H1 (cell line): ENCODE measurements at regions not wholly inside any gene's neighbourhood (a gene's known extent, or its start where the extent isn't known, plus 50 kb on each side); places are given as distances from the start of the nearest gene placed in this dataset.
A peak's percentile ranks its signal among the peaks of the same experiment; 100 is the strongest.

Experiments used
- CTCF ChIA-PET: fragments of 300-600 bp; sonication (Branson Sonifier 250); formaldehyde crosslinking; loops from one replicate; lab custom pipeline; 2021; ENCODE audit not compliant: partially characterized antibody; lab: Charles Lee
- POLR2A ChIA-PET: fragments of 300-600 bp; sonication (Branson Sonifier 250); formaldehyde crosslinking; loops from one replicate; lab custom pipeline; 2021; ENCODE audit warnings: inconsistent platforms; ENCODE audit not compliant: partially characterized antibody; lab: Charles Lee
- DNase-seq, 2 experiments: peaks; one replicate each; pipeline versions ENCODE4 v3.0.0 to v3.0.0-alpha.2; 2010 to 2022; ENCODE audit warnings: low spot score in 2 of 2, low read depth in 1 of 2, mixed read lengths in 1 of 2
- FAIRE-seq: peaks from 2 replicates; lab custom pipeline; 2011; peaks lifted over from hg19 to GRCh38; lab: Jason Lieb, UNC
- H2AFZ ChIP-seq: 2 replicates; pipeline ENCODE4 v1.8.1; 2012; ENCODE audit warnings: low read length, inconsistent platforms
- H2AK5ac ChIP-seq: 2 replicates; pipeline ENCODE4 v1.6.1; 2013; ENCODE audit warnings: low read depth, low read length
- H2BK120ac ChIP-seq: replicated peaks from 2 replicates; pipeline ENCODE3; 2013; ENCODE audit warnings: low read depth, low read length, inconsistent platforms
- H2BK12ac ChIP-seq: 2 replicates; pipeline ENCODE4 v1.6.1; 2013; ENCODE audit warnings: low read depth, low read length
- H2BK15ac ChIP-seq: 2 replicates; pipeline ENCODE4 v1.6.1; 2013; ENCODE audit warnings: low read length
- H2BK20ac ChIP-seq: 2 replicates; pipeline ENCODE4 v1.6.1; 2013; ENCODE audit warnings: low read length
- H2BK5ac ChIP-seq: 2 replicates; pipeline ENCODE4 v1.6.1; 2013; ENCODE audit warnings: low read depth, low read length
- H3K14ac ChIP-seq: 2 replicates; pipeline ENCODE4 v1.6.1; 2013; ENCODE audit warnings: inconsistent platforms; ENCODE audit not compliant: insufficient read length
- H3K18ac ChIP-seq: 2 replicates; pipeline ENCODE4 v1.6.1; 2013; ENCODE audit warnings: low read length; ENCODE audit errors: extremely low read depth
- H3K23ac ChIP-seq: 2 replicates; pipeline ENCODE4 v1.6.1; 2013; ENCODE audit warnings: inconsistent platforms; ENCODE audit not compliant: insufficient read length
- H3K23me2 ChIP-seq: 2 replicates; pipeline ENCODE4 v1.6.1; 2013; ENCODE audit warnings: low read depth, low read length
- H3K27ac ChIP-seq: 2 replicates; pipeline ENCODE4 v1.6.1; 2011; ENCODE audit warnings: low read depth, low read length, inconsistent platforms
- H3K27me3 ChIP-seq, 4 experiments: replicated peaks in 1 of 4; 1 replicate in 1 of 4; 2 replicates in 3 of 4; pipeline versions ENCODE4 v1.6.1 to v1.8.1; 2011 to 2013; ENCODE audit warnings: low read length in 3 of 4, mild to moderate bottlenecking in 3 of 4, inconsistent platforms in 2 of 4, mixed read lengths in 2 of 4, moderate library complexity in 1 of 4; ENCODE audit not compliant: control insufficient read depth in 3 of 4, insufficient read depth in 3 of 4; ENCODE audit errors: extremely low read depth in 1 of 4
- H3K36me3 ChIP-seq, 4 experiments: 2 replicates each; pipeline versions ENCODE4 v1.6.1 to v1.8.1; 2011 to 2013; ENCODE audit warnings: mild to moderate bottlenecking in 4 of 4, low read length in 3 of 4, moderate library complexity in 2 of 4, control low read depth in 1 of 4, inconsistent platforms in 1 of 4; ENCODE audit not compliant: insufficient read depth in 4 of 4, control insufficient read depth in 2 of 4
- H3K4ac ChIP-seq: replicated peaks from 2 replicates; pipeline ENCODE3; 2013; ENCODE audit warnings: low read length, low read depth, mixed read lengths, inconsistent platforms; ENCODE audit not compliant: insufficient read length
- H3K4me1 ChIP-seq, 4 experiments: replicated peaks in 1 of 4; 1 replicate in 1 of 4; 2 replicates in 3 of 4; pipeline versions ENCODE4 v1.6.1 to v1.8.1; 2011 to 2013; ENCODE audit warnings: low read length in 3 of 4, inconsistent platforms in 2 of 4, mixed read lengths in 1 of 4; ENCODE audit not compliant: insufficient read depth in 4 of 4, control insufficient read depth in 3 of 4
- H3K4me2 ChIP-seq, 2 experiments: 2 replicates each; pipeline versions ENCODE4 v1.6.1 to v1.8.1; 2011 to 2013; ENCODE audit warnings: low read depth in 2 of 2, low read length in 2 of 2, control low read depth in 1 of 2, inconsistent platforms in 1 of 2, mild to moderate bottlenecking in 1 of 2; ENCODE audit not compliant: insufficient read depth in 1 of 2
- H3K4me3 ChIP-seq, 4 experiments: fragments of 200-600, 300-600 bp in 1 of 4; sonication (generic), shearing (Covaris generic), sonication (Bioruptor Twin) in 1 of 4; 2 replicates each; pipeline versions ENCODE4 v1.5.1 to v1.8.1; 2011 to 2016; ENCODE audit warnings: low read length in 4 of 4, low read depth in 3 of 4, control low read depth in 2 of 4, inconsistent platforms in 2 of 4, mild to moderate bottlenecking in 2 of 4, mixed read lengths in 1 of 4, moderate library complexity in 1 of 4; ENCODE audit not compliant: insufficient read depth in 2 of 4; ENCODE audit errors: extremely low read depth in 1 of 4
- H3K56ac ChIP-seq: replicated peaks from 2 replicates; pipeline ENCODE3; 2013; ENCODE audit warnings: low read depth, mild to moderate bottlenecking, mixed read lengths, low read length, inconsistent platforms; ENCODE audit not compliant: insufficient read length
- H3K79me1 ChIP-seq: 2 replicates; pipeline ENCODE4 v1.6.1; 2013; ENCODE audit warnings: low read depth, low read length, control low read depth
- H3K79me2 ChIP-seq, 2 experiments: 2 replicates each; pipeline versions ENCODE4 v1.6.1 to v1.8.1; 2012 to 2013; ENCODE audit warnings: low read length in 2 of 2, mild to moderate bottlenecking in 2 of 2, inconsistent platforms in 1 of 2; ENCODE audit not compliant: insufficient read depth in 2 of 2, control insufficient read depth in 1 of 2
- H3K9ac ChIP-seq, 4 experiments: replicated peaks in 1 of 4; 1 replicate in 1 of 4; 2 replicates in 3 of 4; pipeline versions ENCODE4 v1.6.1 to v1.8.1; 2011 to 2013; ENCODE audit warnings: low read depth in 3 of 4, low read length in 3 of 4, control low read depth in 2 of 4, mild to moderate bottlenecking in 2 of 4, moderate library complexity in 2 of 4, inconsistent platforms in 1 of 4; ENCODE audit errors: extremely low read depth in 1 of 4
- H3K9me3 ChIP-seq, 2 experiments: 2 replicates each; pipeline versions ENCODE4 v1.6.1 to v1.8.1; 2012 to 2013; ENCODE audit warnings: mild to moderate bottlenecking in 2 of 2, moderate library complexity in 2 of 2, control low read depth in 1 of 2, inconsistent platforms in 1 of 2, low read depth in 1 of 2, low read length in 1 of 2, mixed read lengths in 1 of 2; ENCODE audit not compliant: insufficient read depth in 2 of 2
- H4K20me1 ChIP-seq, 2 experiments: replicated peaks in 1 of 2; 2 replicates each; pipeline versions ENCODE3 to v1.8.1; 2011 to 2013; ENCODE audit warnings: inconsistent platforms in 2 of 2, low read length in 2 of 2, mild to moderate bottlenecking in 1 of 2; ENCODE audit not compliant: insufficient read depth in 2 of 2, control insufficient read depth in 1 of 2
- H4K5ac ChIP-seq: 2 replicates; pipeline ENCODE4 v1.6.1; 2013; ENCODE audit warnings: low read length, low read depth, mixed read lengths, inconsistent platforms; ENCODE audit not compliant: insufficient read length
- H4K8ac ChIP-seq: 2 replicates; pipeline ENCODE4 v1.8.0; 2013; ENCODE audit warnings: mild to moderate bottlenecking, moderate library complexity, low read length, inconsistent platforms; ENCODE audit not compliant: insufficient read depth; ENCODE audit errors: extremely low read depth
- H4K91ac ChIP-seq: replicated peaks from 2 replicates; pipeline ENCODE3; 2013; ENCODE audit warnings: low read length, mixed read lengths, inconsistent platforms; ENCODE audit not compliant: insufficient read length
- CBX5 ChIP-seq: fragments of 300-800, 300-1000 bp; sonication (generic); IDR thresholded peaks from 2 replicates; pipeline ENCODE4 v1.7.1; 2016; ENCODE audit warnings: antibody characterized with exemption, low read length, low read depth
- CHD1 ChIP-seq: IDR thresholded peaks from 2 replicates; pipeline ENCODE4 v1.6.1; 2012; ENCODE audit warnings: low read depth, low read length, improper control_type of control experiment
- CTBP2 ChIP-seq: IDR thresholded peaks from 2 replicates; pipeline ENCODE4 v1.7.0; 2011; ENCODE audit warnings: borderline replicate concordance, mild to moderate bottlenecking, moderate library complexity, mixed read lengths, low read length; ENCODE audit not compliant: insufficient read depth, insufficient read length
- HDAC6 ChIP-seq: IDR thresholded peaks from one replicate; pipeline ENCODE4 v1.7.1; 2012; ENCODE audit warnings: low read depth, mild to moderate bottlenecking, inconsistent platforms, low read length, moderate library complexity
- JUND ChIP-seq: IDR thresholded peaks from 2 replicates; pipeline ENCODE4 v1.6.1; 2011; ENCODE audit warnings: mild to moderate bottlenecking, improper control_type of control experiment, low read length
- POLR2AphosphoS5 ChIP-seq: IDR thresholded peaks from 2 replicates; pipeline ENCODE4 v1.6.1; 2011; ENCODE audit warnings: low read depth, low read length
- RFX5 ChIP-seq: IDR thresholded peaks from 2 replicates; pipeline ENCODE4 v1.6.1; 2011; ENCODE audit warnings: low read depth, low read length, improper control_type of control experiment, borderline replicate concordance
- SIX5 ChIP-seq: IDR thresholded peaks from 2 replicates; pipeline ENCODE4 v1.6.1; 2011; ENCODE audit warnings: mild to moderate bottlenecking, low read depth, low read length
- SP4 ChIP-seq: IDR thresholded peaks from 2 replicates; pipeline ENCODE4 v1.6.1; 2012; ENCODE audit warnings: low read length, inconsistent platforms
- TEAD4 ChIP-seq: IDR thresholded peaks from 2 replicates; pipeline ENCODE4 v1.6.1; 2012; ENCODE audit warnings: low read depth, low read length, inconsistent platforms, mixed read lengths
- WGBS, 2 experiments: shearing (Covaris generic) in 1 of 2; methylation state at CpG; one replicate each; pipeline versions ENCODE4 v1.1.6 to v1.1.7; 2013 to 2015; ENCODE audit warnings: low lambda C conversion rate in 2 of 2, mixed read lengths in 2 of 2, inconsistent platforms in 1 of 2, low coverage in 1 of 2, missing lambda C conversion rate in 1 of 2; ENCODE audit not compliant: insufficient replicate concordance in 2 of 2, insufficient coverage in 1 of 2, insufficient read length in 1 of 2; ENCODE audit errors: extremely low coverage in 1 of 2, missing lambda C conversion rate in 1 of 2; 5-methylcytosine and 5-hydroxymethylcytosine counted together

GRCh38 chr3:110869736-110870135 is 201.9 kb upstream of the NECTIN3 start:
- 0 out of 8 replicates have a peak, but pooled peaks cover 0 to 2% (median 0%) of the 10 kb centered on the region in 4 experiments for H3K36me3 ChIP-seq
- H3K9me3 ChIP-seq = peaks cover 2 to 3% of the 10 kb centered on the region in 2 experiments; a peak in 1 of 4 replicates
- ChIA-PET POLR2A (no interaction called here), CTCF (interaction anchor here (1.3 kb wide), 1 partner anchor 16 kb away, joined by 3 read pairs; no protein-coding TSS in a partner anchor)
- H2AK5ac ChIP-seq = no peak overlapping the region
- no peak overlapping the region for H4K8ac ChIP-seq
- H3K14ac ChIP-seq = no peak overlapping the region
- no peaks in the 10 kb centered on the region for H3K27me3 ChIP-seq
- no peak overlapping the region for H3K23ac ChIP-seq
- no peak overlapping the region for H3K4me2 ChIP-seq
- no peak overlapping the region for H3K56ac ChIP-seq
- H3K27ac ChIP-seq = no peak overlapping the region
- 0 out of 2 replicates have a peak overlapping the region, but pooled peaks have one; percentile 11 for H2AFZ ChIP-seq
- no peak overlapping the region for H3K4ac ChIP-seq
- no peak overlapping the region for H2BK12ac ChIP-seq
- H2BK120ac ChIP-seq = no peak overlapping the region
- FAIRE-seq (no peak), DNase-seq (no peak)
- no peak overlapping the region for H3K18ac ChIP-seq
- no peak overlapping the region for H4K5ac ChIP-seq
- H3K79me1 ChIP-seq = no peaks in the 10 kb centered on the region
- H2BK20ac ChIP-seq = no peak overlapping the region
- no peak overlapping the region for H2BK15ac ChIP-seq
- 95% methylated on average over 3 of the region's 3 CpGs; no CpG with 5 or more reads in 1 of the 2 experiments for WGBS, 2 experiments
- H3K4me3 ChIP-seq = no peak overlapping the region
- no peak overlapping the region for H4K91ac ChIP-seq
- H4K20me1 ChIP-seq = no peaks in the 10 kb centered on the region
- no peak overlapping the region for H3K9ac ChIP-seq
- H3K79me2 ChIP-seq = no peaks in the 10 kb centered on the region
- TF ChIP-seq CBX5 (no peak), SP4 (no peak), SIX5 (no peak), CHD1 (no peak), JUND (no peak), POLR2AphosphoS5 (no peak), HDAC6 (no peak), RFX5 (no peak), TEAD4 (no peak), CTBP2 (no peak)
- no peak overlapping the region for H2BK5ac ChIP-seq
- H3K4me1 ChIP-seq = no peaks in the 10 kb centered on the region
- H3K23me2 ChIP-seq = no peaks in the 10 kb centered on the region
